Inferior parietal cortex (tissue), 1 donor: ENCODE measurements at regions not wholly inside any gene's neighbourhood (a gene's known extent, or its start where the extent isn't known, plus 50 kb on each side); places are given as distances from the start of the nearest gene placed in this dataset.
"Not testable (repeated sequence)": the region's sequence is repeated elsewhere in the genome, so short reads cannot be mapped to it uniquely, and the experiment has no call there.

Source experiments
- DNase-seq: peaks from one replicate; pipeline ENCODE4 v3.0.0-alpha.2; 2016; ENCODE audit errors: extremely low spot score

DNA sequence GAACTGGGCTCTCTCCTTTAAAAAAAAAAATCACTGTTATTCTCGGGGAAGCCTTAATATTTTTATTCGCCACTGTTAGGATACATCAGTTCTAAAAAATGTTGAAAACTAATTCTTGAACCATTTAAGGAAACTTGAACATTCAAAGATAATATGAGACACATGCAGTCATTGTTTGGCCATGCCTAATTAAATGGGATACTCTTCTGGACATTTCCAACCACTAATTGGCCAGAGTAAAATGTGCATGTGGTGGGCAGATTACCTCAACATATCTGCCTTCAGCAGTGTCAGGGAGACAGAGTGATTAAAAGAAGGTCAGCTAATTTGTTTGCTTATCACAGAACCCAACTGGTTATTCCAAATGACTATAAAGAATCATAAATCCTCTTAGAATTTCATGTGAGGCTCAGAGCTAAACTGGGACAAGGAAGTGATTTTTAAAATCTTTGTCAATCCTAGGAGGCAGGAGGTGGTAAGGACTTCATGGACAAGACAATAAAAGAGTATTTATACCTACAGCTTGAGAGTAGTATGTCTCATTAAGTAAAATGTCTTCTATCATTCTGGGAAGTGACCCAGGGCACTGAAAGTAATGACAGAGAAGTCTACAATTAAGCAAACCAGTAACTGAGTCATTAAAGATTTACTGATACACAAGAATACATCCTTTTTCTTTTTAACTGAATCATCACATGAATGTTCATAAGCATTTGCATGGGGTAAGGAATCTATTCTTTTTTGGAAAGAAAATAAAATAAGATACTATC is 242.9 kb upstream of the TRPM3 start:
- no peak for DNase-seq

DNA sequence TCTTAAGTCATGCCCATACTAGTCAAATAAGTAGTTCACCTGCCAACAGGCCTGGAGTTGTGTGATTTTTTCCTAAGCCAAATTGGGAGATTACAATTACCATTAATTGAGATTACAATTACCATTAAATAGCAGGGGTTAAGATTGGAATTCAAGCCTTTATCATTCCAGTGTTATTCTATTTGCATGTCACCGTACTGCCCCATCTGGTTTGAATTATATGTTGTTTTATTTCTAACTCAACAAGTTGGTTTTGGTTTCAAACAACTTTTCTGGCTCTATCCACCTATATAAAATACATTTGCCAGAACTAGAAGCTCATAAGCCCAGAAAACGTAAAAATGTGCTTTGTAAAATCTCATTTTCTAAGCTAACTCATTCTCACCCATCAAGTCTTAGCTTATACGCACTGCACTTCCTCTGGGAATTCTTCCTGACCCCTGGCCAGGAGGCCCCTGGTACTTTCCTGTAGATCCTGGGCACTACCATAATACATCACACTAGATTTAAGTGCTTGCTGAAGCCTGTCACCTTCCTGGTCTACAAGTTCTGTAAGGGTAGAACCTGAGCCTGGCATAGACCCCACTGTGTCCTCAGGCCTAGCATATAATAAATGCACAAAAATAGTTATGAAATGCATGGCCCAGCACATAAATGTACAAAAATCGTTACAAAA is 242.0 kb upstream of the TRPM3 start:
- no peak for DNase-seq

DNA sequence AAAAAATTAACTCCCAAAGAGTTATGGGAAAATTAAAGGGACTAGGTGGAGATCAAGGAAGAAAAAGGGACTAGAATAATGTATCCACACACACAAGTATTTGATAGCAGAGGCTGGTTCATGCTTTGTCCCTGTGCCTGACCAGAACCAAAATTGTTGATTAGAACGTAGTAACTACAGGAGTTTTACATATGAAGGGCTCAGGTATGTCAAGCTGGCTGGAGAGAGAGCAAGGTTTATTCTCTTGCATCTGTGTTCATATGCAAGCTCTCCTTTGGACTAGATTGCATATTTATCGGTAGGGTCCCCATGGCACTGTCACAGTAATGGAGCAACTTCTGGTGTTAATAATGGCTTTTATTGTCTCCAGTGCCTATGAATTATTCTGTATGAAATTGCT is 239.9 kb upstream of the TRPM3 start:
- DNase-seq: no peak

GRCh38 chr9:71357346-71357745 is 235.9 kb upstream of the TRPM3 start:
- peak; percentile 24 for DNase-seq

DNA sequence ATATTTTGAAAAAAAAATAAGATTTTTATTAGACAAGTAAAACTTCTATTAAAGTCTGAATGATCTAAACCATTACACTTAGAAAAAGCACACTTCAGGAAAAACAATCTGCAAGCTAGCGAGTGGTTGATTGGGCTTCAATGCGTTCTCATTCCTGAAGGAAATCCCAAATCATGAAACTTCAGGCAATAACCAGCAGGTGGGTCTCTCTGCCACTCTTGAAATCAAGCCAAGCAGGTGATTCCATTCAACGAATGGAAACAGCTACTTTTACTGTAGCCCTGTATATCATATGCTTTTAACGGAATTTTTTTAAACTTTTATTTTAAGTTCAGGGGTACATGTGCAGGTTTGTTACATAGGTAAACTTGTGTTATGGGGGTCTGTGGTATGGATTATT is 234.5 kb upstream of the TRPM3 start:
- no peak for DNase-seq

DNA sequence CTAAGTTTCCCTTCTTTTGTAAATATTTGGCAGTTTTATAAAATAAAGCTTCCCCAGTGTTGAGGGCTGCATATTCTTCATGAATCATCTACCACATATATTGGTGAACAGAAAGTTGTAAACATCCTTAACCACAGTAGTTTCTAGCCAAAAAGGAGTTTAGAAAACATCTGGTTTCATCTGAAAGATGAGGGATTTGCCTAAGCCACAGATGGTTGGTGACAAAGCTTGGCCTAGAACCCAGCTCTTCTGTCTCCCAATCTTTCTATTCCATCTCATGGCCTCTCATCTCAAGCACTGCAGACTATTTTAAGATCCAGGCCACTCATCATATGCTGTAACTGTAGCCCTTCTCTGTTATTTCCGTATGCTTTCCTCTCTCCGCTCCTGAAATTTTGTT is 232.3 kb upstream of the TRPM3 start:
- DNase-seq: no peak

DNA sequence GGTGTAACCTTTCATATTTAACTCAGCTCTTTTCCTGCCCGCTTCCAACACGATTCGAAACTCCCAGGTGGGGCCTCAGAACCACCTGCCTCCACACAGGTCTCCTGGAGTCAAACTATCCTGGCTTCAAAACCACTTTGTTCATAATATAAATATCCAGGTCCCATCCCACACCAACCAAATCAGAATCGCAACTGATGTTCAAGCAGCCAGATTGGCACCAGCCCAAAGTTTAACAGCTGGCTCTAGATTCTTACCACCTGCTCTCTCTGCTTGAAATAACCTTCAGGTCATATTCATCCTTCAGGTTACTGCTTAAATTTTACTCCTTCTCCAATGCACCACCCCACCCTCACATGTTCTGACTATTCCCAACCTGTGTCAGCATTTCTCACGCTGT is 231.4 kb upstream of the TRPM3 start:
- no peak for DNase-seq

- DNase-seq: no peak
Measured at GRCh38 chr9:71349218-71349617, 227.8 kb upstream of the TRPM3 start.

GRCh38 chr9:71333321-71333720 is 211.9 kb upstream of the TRPM3 start:
- no peak for DNase-seq

GRCh38 chr9:71331603-71332002 is 210.2 kb upstream of the TRPM3 start:
- DNase-seq: no peak

DNA sequence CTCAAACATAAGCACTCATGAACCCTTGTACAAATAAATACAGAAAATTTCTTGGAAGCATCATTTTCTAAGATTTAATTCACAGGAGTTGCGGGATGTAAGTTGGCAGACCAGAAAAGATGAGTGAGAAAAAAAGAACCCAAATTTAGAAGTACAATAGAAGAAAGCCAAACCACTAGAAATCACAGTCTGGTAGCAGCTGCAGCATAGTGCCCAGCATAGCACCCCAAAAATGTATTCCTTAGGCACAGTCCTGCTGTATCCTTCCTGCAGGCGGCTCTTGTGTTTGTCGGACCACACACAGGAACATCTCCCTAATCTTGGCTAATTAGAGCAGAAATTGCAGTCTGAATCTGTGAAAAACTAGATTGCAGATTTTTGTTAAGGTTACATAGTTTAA is 208.5 kb upstream of the TRPM3 start:
- no peak for DNase-seq

DNA sequence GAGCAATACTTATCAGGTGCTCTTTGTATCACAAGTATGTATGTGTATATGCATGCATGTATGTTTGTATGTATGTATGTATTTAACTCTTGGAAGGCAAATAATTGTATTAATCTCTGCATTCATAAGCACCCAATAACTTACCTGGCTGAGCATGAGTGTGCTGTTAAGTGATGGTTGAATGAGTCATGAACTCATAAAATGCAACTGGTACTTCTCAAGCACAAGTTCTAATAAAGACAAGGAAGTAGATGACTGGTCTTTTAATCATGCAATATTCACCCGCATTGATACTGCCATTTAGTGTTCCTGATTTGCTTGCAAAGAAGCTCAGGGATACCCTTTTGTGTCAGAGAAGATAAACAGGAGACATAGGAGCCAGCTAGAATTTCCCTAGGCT is 204.9 kb upstream of the TRPM3 start:
- DNase-seq: no peak

DNA sequence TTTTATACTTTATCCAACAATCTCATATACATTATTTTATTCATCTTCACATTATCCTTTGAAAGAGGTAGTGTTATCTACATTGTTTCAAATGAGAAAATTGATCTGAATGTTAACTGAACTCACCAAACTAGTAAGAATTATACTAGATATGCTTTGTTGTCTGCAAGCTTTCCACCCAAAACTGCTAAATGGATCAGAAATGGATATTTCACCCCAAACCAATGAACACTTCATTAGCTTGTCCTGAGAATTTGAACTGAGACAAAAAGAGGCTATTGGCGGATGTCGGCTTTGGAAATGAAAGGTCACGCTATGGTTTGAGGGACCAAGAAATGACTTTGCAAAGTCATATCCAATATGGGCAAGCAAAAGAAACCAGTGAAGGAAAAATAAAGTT is 201.9 kb upstream of the TRPM3 start:
- no peak for DNase-seq

- no peak for DNase-seq
Measured at GRCh38 chr9:71322311-71322710, 200.9 kb upstream of the TRPM3 start.

GRCh38 chr9:71308454-71308853 is 187.0 kb upstream of the TRPM3 start:
- no peak for DNase-seq

- no peak for DNase-seq
Measured at GRCh38 chr9:71306134-71306533, 184.7 kb upstream of the TRPM3 start.

DNA sequence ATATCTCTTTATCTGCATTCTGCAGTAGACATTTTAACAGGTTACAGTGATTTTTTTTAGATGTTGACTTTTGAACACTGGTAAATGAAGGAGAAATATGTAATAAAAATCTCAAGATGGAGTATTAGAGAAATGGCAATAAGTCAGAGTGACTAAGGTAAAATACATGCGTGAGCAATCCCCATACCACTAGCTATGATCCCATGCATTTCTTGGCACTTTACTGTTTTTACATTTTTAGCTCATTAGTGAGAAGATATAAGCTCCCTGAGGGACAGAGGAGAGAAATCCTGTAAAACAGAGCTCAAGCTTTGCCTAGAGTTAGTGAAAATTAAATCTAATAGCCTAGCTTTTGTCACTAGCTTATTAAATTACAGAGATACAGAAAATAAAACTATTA is 181.9 kb upstream of the TRPM3 start:
- DNase-seq: no peak

- no peak for DNase-seq
Measured at GRCh38 chr9:71302776-71303175, 181.4 kb upstream of the TRPM3 start.

DNA sequence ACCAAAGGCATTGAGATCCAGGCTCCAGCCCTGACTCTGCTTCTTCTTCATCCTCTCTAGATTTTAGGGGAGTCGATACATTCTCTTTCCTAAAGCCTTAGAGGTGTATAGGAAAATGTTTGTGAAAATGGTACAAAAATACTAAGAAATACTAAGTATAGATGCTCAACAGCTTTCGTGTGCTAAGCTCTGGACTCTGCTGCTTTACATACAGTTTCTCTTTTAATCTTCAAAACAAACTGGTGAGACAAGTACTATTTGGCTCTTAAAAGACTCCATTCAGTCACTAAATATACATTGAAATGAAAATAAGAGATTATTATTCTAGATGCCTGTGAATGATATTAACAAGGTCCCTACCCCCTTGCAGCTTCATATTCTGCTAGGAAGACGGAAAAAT is 174.5 kb upstream of the TRPM3 start:
- DNase-seq: no peak

DNA sequence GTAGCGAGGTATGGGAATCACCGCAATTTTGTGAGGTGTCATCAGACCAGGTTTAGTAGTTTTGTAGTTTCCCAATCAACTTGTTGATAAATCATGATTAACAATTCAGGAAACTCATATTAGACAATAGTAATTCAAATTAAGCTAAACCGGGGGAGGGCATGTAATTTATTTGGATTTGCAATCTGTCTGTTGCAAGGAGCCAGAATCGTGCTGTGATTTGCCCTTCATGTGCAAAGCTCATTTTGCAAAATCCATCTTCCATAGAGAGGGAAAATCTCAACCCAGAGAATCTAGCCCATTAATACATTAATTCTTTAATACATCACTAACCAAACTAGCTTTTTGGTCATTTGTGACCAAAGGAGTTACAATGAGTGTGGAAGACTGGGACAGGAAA is 164.7 kb upstream of the TRPM3 start:
- no peak for DNase-seq

DNA sequence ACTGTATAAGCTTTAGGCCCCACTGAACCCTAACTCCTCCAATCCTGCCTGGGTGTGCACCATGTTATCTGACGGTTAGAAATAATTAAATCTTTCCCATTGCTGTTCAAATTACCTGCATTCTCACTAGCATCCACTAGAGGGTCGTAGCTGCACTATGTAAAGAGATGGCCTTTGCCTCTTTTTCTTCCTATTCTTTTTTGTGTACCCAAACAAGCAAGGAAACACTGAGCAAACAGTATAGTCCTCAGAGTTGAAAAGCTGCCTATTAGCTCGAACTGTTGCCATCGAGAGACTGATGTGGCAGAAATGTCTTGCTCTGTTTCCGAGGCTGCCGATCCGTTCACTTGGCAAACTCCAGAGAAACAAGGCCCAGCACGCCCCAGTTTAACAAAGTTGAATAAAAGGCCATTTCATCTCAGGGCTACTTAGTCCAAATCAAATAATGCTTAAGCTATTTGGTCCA is 163.8 kb upstream of the TRPM3 start:
- DNase-seq: peak; percentile 94

DNA sequence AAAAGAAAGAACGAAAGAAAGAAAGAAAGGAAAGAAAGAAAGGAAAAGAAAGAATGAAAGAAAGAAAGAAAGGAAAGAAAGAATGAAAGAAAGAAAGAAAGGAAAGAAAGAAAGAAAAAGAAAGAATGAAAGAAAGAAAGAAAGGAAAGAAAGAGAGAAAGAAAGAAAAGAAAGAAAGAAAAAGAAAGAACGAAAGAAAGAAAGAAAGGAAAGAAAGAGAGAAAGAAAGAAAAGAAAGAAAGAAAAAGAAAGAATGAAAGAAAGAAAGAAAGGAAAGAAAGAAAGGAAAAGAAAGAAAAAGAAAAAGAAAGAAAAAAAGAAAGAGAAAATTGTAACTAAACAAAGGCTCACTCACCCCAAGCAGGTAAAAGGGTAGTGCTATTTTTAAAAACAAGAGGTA is 160.7 kb upstream of the TRPM3 start:
- DNase-seq: not testable (repeated sequence)

DNA sequence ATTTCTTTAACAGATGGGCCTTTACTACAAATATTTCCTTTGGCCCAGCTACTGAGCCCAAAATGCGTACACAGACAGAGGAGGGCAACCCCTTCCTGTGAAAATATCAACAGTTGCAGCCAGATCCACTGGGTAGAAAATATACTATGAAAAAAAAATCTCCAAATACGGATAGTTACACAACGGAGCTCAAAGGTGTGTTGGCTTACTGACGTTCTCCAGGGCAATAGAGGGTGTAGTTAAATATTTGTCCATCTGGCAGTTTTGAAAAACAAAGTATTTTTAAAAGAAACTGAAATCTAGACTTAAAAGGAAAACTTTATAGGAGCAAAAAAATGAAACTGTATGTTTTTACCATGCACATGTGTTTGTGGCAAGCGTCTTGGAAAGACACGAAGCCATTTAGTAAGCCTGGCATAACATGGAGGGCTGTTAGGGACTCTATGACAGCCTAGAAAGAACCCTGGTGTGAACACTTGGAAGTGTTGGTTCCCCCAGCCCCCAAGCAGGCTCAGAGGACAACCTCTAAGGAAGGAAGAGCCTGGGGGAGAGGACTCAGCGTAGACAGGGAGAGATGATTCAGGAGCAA is 157.8 kb upstream of the TRPM3 start:
- no peak for DNase-seq
